ENCODE measurements at regions not wholly inside any gene's neighbourhood (a gene's known extent, or its start where the extent isn't known, plus 50 kb on each side); places are given as distances from the start of the nearest gene placed in this dataset.

DNA sequence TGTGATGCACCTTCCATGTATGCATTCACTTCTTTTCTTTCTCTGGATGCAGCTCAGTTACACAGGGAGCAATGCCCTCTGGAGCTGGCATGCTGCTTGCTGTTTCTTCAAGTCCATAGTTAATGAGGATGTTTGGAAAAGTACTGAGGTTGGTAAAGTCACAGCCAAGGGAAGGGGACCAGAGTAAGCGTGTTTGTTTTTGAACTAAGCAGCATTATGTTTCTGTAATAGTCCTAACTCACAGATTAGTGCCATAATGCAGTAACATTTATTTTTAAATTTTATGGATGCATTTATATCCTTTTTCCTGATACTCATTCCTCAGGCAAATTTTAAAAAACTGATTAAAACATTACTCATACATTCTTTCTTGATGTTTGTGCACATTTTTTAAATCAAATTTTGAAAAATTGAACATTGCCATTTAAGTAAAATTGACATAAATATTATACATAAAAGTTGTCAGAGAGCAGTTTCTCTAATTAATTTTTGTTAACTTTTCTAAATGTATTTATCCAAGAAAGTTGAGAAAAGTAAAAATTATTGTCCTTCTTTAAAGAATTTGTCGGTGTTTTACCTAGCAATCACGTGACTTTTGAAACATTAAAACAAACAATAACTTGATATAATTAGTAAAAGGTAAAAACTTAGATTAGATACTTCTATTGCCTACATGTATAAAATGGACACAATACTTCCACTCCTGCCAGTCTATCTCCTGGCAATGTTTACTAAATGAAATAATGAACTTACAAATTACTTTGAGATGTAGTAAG is 659.6 kb upstream of the ANKRD30A start:
- TF ChIP-seq POLR2AphosphoS5 (IDR thresholded peaks at IDR 0.05; ENCODE audit: low read depth, low read length) (no peak), POLR2A (IDR thresholded peaks at IDR 0.05; ENCODE audit: low read depth, low read length) (no peak), TAF1 (IDR thresholded peaks at IDR 0.05; ENCODE audit: borderline replicate concordance, low read depth, low read length) (no peak)

All from GM12892 (cell line).